ENCODE measurements at regions not wholly inside any gene's neighbourhood (a gene's known extent, or its start where the extent isn't known, plus 50 kb on each side); places are given as distances from the start of the nearest gene placed in this dataset.

- TF ChIP-seq CTCF (IDR thresholded peaks at IDR 0.05; ENCODE audit: poor library complexity) (no peak), EZH2 (IDR thresholded peaks at IDR 0.05; ENCODE audit: borderline replicate concordance) (no peak)
Observed at GRCh38 chr1:175863299-175864050, 120.1 kb upstream of the TNR start.

Measured in hepatocyte (in vitro differentiated cells).